Neural cell (in vitro differentiated cells): ENCODE measurements at regions not wholly inside any gene's neighbourhood (a gene's known extent, or its start where the extent isn't known, plus 50 kb on each side); places are given as distances from the start of the nearest gene placed in this dataset.

Source experiments
- EZH2 ChIP-seq: fragments of 200-600, 300-800 bp; shearing (Covaris generic), sonication (generic); IDR thresholded peaks from 2 replicates; pipeline ENCODE4 v1.6.1; 2014; ENCODE audit warnings: antibody characterized with exemption, low read length, borderline replicate concordance, mild to moderate bottlenecking; ENCODE audit not compliant: insufficient read depth, poor library complexity, severe bottlenecking
- RAD21 ChIP-seq: fragments of 450-650 bp; conservative IDR thresholded peaks from 2 replicates; pipeline ENCODE4 v1.6.1; 2014; ENCODE audit warnings: antibody characterized with exemption, mild to moderate bottlenecking, moderate library complexity

GRCh38 chr4:14070289-14070880 lies 442.9 kb upstream of the BOD1L1 start:
- TF ChIP-seq RAD21 = no peak
- no peak for TF ChIP-seq EZH2
